LNCaP clone FGC (cell line): ENCODE measurements at regions not wholly inside any gene's neighbourhood (a gene's known extent, or its start where the extent isn't known, plus 50 kb on each side); places are given as distances from the start of the nearest gene placed in this dataset.

Experiments
- DNase-seq: peaks from one replicate; pipeline ENCODE4 v3.0.0-alpha.2; 2011; ENCODE audit warnings: low read depth
- H3K4me3 ChIP-seq: 2 replicates; pipeline ENCODE4 v1.5.1; 2011; ENCODE audit warnings: mild to moderate bottlenecking, low read depth, low read length, control low read depth
- TF ChIP-seq, protein P1 (sequence below): IDR thresholded peaks from 2 replicates; pipeline ENCODE4 v1.5.1; 2012; ENCODE audit warnings: mild to moderate bottlenecking; ENCODE audit not compliant: control insufficient read depth, insufficient read depth; ENCODE audit errors: extremely low read depth

DNA sequence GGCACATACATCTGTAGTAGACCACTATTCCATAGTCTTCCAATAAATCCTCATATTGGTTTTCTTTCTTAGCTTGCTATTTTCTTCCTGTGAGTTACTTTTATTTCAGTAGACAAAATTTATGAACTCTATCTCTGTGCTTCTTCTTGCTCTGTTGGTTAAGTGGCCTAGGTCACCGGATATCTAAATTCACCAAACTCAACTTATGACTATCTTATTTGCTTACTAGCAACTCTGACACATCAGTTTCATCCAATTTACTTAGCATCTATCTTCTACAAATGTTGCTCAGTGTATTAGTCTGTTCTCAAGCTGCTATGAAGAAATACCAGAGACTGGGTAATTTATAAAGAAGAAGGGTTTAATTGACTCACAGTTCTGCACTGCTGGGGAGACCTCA is 432.5 kb upstream of the FSIP2 start:
- TF ChIP-seq, protein P1, sequence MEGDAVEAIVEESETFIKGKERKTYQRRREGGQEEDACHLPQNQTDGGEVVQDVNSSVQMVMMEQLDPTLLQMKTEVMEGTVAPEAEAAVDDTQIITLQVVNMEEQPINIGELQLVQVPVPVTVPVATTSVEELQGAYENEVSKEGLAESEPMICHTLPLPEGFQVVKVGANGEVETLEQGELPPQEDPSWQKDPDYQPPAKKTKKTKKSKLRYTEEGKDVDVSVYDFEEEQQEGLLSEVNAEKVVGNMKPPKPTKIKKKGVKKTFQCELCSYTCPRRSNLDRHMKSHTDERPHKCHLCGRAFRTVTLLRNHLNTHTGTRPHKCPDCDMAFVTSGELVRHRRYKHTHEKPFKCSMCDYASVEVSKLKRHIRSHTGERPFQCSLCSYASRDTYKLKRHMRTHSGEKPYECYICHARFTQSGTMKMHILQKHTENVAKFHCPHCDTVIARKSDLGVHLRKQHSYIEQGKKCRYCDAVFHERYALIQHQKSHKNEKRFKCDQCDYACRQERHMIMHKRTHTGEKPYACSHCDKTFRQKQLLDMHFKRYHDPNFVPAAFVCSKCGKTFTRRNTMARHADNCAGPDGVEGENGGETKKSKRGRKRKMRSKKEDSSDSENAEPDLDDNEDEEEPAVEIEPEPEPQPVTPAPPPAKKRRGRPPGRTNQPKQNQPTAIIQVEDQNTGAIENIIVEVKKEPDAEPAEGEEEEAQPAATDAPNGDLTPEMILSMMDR, result no peak
- H3K4me3 ChIP-seq, result no peak overlapping the region
- DNase-seq, result no peak

DNA sequence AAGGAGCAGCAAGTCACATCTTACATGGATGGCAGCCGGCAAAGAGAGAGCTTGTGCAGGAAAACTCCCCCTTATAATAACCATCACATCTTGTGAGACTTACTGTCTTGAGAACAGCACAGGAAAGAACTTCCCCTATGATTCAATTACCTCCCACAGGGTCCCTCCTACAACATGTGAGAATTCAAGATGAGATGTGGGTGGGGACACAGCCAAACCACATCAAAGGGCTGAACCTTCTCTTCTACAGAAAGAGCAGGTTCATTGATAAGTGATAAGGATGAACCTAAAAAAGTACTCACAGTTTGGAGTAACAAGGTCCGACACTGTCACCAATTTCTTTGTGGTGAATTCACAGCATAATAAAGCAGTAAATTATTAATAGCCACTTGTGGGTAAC is 422.2 kb upstream of the FSIP2 start:
- no peak overlapping the region for H3K4me3 ChIP-seq
- DNase-seq, result no peak
- TF ChIP-seq, protein P1, result no peak

- TF ChIP-seq, protein P1, result no peak
- no peak for DNase-seq
- no peak overlapping the region for H3K4me3 ChIP-seq
These were observed 420.3 kb upstream of the FSIP2 start for GRCh38 chr2:185318271-185318724.

GRCh38 chr2:185335879-185336278 is 402.7 kb upstream of the FSIP2 start:
- no peak for DNase-seq

DNA sequence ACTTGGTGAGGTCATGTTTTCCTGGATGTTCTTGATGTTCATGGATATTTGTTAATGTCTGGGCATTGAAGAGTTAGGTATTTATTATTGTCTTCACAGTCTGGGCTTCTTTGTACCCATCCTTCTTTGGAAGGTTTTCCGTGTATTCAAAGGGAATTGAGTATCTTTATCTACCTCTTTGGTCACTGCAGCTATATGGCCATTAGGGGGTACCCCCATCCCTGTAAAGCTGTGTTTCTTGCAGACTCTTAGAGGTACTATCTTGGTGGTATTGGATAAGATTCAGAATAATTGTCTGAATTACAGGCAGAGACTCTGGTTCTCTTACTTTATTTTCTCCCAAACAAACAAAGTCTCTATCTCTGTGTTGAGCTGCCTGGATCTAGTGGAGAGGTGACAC is 401.6 kb upstream of the FSIP2 start:
- DNase-seq, result no peak
- TF ChIP-seq, protein P1, result no peak
- no peak overlapping the region for H3K4me3 ChIP-seq

More at GRCh38 chr2:185335879-185336278, 402.7 kb upstream of the FSIP2 start:
- no peak overlapping the region for H3K4me3 ChIP-seq
- TF ChIP-seq, protein P1, result no peak

DNA sequence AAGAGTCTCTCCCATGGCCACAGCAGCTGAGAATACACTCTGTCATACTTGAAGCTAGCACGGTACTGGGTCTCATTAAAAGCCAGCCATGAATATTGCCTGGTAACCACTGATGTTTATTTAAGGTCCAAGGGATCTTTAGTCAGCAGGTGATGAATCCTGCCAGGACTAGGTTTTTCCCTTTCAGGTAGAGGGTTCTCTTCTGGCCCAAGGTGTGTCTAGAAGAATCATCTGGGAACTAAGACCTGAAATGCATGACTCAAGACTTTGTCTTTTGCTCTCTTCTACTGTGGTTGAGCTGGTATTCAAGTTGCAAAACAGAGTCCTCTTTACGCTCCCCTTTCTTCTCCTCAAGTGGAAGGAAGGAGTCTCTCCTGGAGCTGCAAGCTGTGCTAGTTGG is 400.5 kb upstream of the FSIP2 start:
- no peak for DNase-seq
- TF ChIP-seq, protein P1, result no peak
- H3K4me3 ChIP-seq, result no peak overlapping the region

- DNase-seq, result no peak
- H3K4me3 ChIP-seq, result no peak overlapping the region
- TF ChIP-seq, protein P1, result no peak
These were observed 391.2 kb upstream of the FSIP2 start for GRCh38 chr2:185347445-185347844.
